ENCODE measurements at regions not wholly inside any gene's neighbourhood (a gene's known extent, or its start where the extent isn't known, plus 50 kb on each side); places are given as distances from the start of the nearest gene placed in this dataset.
A peak's percentile ranks its signal among the peaks of the same experiment; 100 is the strongest.

DNA sequence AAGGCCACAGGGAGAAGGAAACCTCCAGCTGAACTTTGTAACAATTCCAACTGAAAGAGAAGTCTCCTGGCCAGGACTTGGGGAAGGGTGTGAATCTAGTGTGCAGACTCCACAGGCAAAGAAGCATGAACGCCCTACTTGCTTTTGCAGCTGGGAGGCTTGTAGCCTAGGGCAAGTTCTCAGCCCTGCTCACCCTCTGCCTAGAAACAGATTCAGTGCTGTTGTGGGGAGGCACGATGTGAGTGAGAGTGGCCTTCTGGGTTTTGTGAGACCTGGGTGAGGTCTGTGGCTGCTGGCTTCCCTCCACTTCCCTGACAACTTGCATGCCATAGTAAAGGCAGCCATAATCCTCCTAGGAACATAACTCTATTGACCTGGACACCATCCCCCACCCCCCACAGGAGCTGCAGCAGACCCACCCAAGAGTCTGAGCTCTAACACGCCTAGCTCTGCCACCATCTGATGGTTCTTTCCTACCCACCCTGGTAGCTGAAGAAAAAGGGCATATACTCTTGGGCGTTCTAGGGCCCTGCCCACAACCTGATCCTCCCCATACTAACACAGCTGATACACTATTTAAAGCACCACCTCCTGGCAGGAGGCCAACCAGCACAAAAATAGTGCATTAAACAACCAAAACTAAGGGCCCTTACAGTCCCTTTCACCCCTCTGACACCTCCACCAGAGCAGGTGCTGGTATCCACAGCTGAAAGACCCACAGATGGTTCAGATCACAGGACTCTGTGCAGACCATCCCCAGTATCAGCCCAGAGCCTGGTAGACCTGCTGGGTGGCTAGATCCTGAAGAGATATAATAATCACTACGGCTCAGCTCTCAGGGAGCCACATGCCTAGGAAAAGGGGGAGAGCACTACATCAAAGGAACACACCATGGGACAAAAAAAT is 426.5 kb downstream of the IGSF11 start:
- no peak overlapping the region for H2AFZ ChIP-seq
- no peak overlapping the region for H3K27ac ChIP-seq
- H3K9me3 ChIP-seq (ENCODE audit: control insufficient read depth, low read length), result no peaks in the 10 kb centered on the region
- TF ChIP-seq CTCF (IDR thresholded peaks at IDR 0.05), result no peak
- no peaks in the 10 kb centered on the region for H3K36me3 ChIP-seq (ENCODE audit: control insufficient read depth, insufficient read depth, low read length)
- H3K4me3 ChIP-seq (ENCODE audit: low read depth, low read length), result no peak overlapping the region
- no peak overlapping the region for H3K9ac ChIP-seq
- H3K4me2 ChIP-seq (ENCODE audit: low read length), result no peak overlapping the region
- H3K4me1 ChIP-seq, result no peaks in the 10 kb centered on the region
- H3K79me2 ChIP-seq, result no peaks in the 10 kb centered on the region
- H3K27me3 ChIP-seq (ENCODE audit: control insufficient read depth, insufficient read depth, low read length), result no peaks in the 10 kb centered on the region

DNA sequence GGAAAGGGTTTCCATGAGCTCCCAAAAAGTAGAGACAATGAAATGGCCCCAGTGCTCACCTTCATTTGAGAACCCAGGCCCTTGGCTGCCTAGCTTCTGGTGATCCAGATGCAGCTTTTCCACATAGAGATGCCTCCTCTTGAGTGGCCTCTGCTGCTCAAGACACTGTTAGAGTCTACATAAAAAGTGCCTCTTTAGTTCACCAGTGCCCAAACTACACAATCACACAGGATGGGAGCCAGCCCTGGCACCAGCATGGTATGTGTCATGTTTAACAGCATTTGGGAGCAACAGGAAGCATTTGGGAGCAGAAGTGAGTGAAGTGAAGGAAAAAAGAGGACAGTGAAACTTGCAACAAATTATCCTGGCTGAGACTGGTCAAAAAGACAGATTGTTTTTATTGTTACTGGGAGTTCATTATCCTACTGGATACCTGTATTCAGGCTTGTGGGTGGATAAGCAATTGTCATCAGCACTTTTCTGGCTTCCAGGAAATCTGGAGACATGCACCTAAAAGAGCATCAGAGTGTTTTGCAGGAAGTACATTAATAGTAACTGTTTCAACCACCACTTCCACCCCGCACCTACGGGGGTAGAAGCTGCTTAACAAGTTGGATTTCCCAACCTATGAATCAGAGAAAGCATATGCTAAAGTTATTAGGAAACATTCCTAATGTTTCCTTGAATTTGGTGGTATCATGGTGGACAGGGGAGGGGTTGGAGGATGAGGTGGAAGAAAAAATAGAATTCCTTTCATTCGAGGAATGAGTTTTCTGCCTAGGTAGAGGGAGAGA is 416.2 kb downstream of the IGSF11 start:
- Histone ChIP-seq H3K4me1 (no peaks in the 10 kb centered on the region), H3K9ac (no peak overlapping the region), H3K27me3 (ENCODE audit: control insufficient read depth, insufficient read depth, low read length) (no peaks in the 10 kb centered on the region), H3K4me3 (ENCODE audit: low read depth, low read length) (no peak overlapping the region), H3K79me2 (no peaks in the 10 kb centered on the region), H3K36me3 (ENCODE audit: control insufficient read depth, insufficient read depth, low read length) (no peaks in the 10 kb centered on the region), H3K9me3 (ENCODE audit: control insufficient read depth, low read length) (no peaks in the 10 kb centered on the region), H3K27ac (no peak overlapping the region), H2AFZ (no peak overlapping the region), H3K4me2 (ENCODE audit: low read length) (no peak overlapping the region)
- no peak for TF ChIP-seq CTCF (IDR thresholded peaks at IDR 0.05)

DNA sequence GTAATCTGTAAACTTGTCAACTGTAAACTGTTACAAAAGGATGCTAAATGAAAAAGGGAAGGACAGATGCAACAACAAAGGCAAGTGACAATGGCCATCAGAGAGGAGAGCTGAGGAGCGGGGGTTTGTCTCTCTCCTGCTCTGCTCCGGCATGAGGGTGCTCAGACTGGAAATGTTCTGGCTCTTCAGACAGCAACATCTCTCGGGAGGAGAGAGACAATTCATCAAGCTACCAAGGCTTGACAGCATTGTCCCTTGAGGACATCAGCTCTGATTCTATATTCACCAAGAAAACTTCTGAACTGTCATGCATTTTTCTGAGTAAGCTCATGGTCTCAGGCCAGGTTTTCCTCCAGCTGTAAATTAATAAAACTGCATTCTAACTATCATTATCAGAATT is 408.2 kb downstream of the IGSF11 start:
- no peaks in the 10 kb centered on the region for H3K9me3 ChIP-seq (ENCODE audit: control insufficient read depth, low read length)
- no peak overlapping the region for H3K9ac ChIP-seq
- no peaks in the 10 kb centered on the region for H3K79me2 ChIP-seq
- H3K4me1 ChIP-seq, result no peaks in the 10 kb centered on the region
- H3K36me3 ChIP-seq (ENCODE audit: control insufficient read depth, insufficient read depth, low read length), result no peaks in the 10 kb centered on the region
- no peak for TF ChIP-seq CTCF (IDR thresholded peaks at IDR 0.05)
- no peak overlapping the region for H3K27ac ChIP-seq
- H3K4me2 ChIP-seq (ENCODE audit: low read length), result no peak overlapping the region
- H2AFZ ChIP-seq, result no peak overlapping the region
- no peak overlapping the region for H3K4me3 ChIP-seq (ENCODE audit: low read depth, low read length)
- no peaks in the 10 kb centered on the region for H3K27me3 ChIP-seq (ENCODE audit: control insufficient read depth, insufficient read depth, low read length)

DNA sequence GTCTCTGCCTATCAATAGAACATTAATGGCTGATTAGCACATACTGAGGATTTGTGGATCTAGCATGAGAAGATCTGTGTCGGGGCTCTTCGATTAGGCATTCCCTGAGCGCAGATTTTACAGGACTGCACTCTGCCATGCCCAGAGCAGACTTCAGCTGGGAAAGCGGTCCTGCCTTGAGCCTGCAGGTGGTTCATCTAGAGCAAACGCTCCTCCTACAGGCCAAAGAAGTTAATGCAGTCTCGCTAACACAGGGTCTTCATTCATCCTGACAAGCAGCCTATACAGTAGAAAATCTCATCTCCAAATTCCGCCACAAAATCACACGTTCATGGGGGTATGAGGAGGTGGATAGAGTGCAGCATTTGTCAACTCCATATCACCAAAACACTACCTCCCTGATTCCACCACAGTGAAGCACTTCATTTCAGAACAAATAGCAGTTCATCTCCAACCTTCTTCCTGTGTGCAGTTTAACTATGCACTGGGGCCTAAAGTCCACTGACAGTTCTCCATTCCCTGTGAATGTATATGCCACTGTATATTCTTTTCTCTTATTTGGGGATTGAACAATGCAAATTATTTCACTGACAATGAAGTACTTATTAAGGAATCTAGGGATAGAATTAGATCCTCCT is 405.8 kb downstream of the IGSF11 start:
- TF ChIP-seq CTCF (IDR thresholded peaks at IDR 0.05), result peak; percentile 44
- Histone ChIP-seq H3K79me2 (no peaks in the 10 kb centered on the region), H2AFZ (no peak overlapping the region), H3K36me3 (ENCODE audit: control insufficient read depth, insufficient read depth, low read length) (no peaks in the 10 kb centered on the region), H3K9me3 (ENCODE audit: control insufficient read depth, low read length) (no peaks in the 10 kb centered on the region), H3K4me3 (ENCODE audit: low read depth, low read length) (no peak overlapping the region), H3K27me3 (ENCODE audit: control insufficient read depth, insufficient read depth, low read length) (no peaks in the 10 kb centered on the region), H3K27ac (no peak overlapping the region), H3K4me1 (no peaks in the 10 kb centered on the region), H3K4me2 (ENCODE audit: low read length) (no peak overlapping the region), H3K9ac (no peak overlapping the region)

Measured in parathyroid adenoma (tissue), 2 donors.